ENCODE measurements at regions not wholly inside any gene's neighbourhood (a gene's known extent, or its start where the extent isn't known, plus 50 kb on each side); places are given as distances from the start of the nearest gene placed in this dataset.

- TF ChIP-seq EZH2phosphoT487 (IDR thresholded peaks at IDR 0.05; ENCODE audit: borderline replicate concordance, low read length), result no peak
- TF ChIP-seq CTCF (IDR thresholded peaks at IDR 0.05; ENCODE audit: low read depth, low read length, poor library complexity, severe bottlenecking), result no peak
- Histone ChIP-seq H3K4me1 (ENCODE audit: control insufficient read depth, low read length) (no peaks in the 10 kb centered on the region), H4K20me1 (ENCODE audit: control insufficient read depth, insufficient read depth, low read depth, low read length) (no peaks in the 10 kb centered on the region), H3K9me3 (ENCODE audit: control insufficient read depth, insufficient read depth, low read length) (no peaks in the 10 kb centered on the region), H3K27me3 (ENCODE audit: control insufficient read depth, low read length) (no peaks in the 10 kb centered on the region), H3K9me2 (replicated peaks; ENCODE audit: control insufficient read depth, low read length) (no peaks in the 10 kb centered on the region), H3K27ac (ENCODE audit: low read depth, low read length) (no peak overlapping the region), H3K4me2 (ENCODE audit: low read length) (no peak overlapping the region), H3F3A (ENCODE audit: control insufficient read depth, insufficient read depth) (no peaks in the 10 kb centered on the region), H3K4me3 (ENCODE audit: low read length) (no peak overlapping the region), H3K79me2 (ENCODE audit: control insufficient read depth, low read length) (no peaks in the 10 kb centered on the region), H3K36me3 (ENCODE audit: control insufficient read depth, low read length) (no peaks in the 10 kb centered on the region)
These were observed 90.5 kb upstream of the VGLL2 start for GRCh38 chr6:117174835-117175360.

GRCh38 chr6:117188627-117189201 is 76.6 kb upstream of the VGLL2 start:
- no peaks in the 10 kb centered on the region for H3F3A ChIP-seq (ENCODE audit: control insufficient read depth, insufficient read depth)
- no peaks in the 10 kb centered on the region for H3K9me2 ChIP-seq (replicated peaks; ENCODE audit: control insufficient read depth, low read length)
- H3K27me3 ChIP-seq (ENCODE audit: control insufficient read depth, low read length), result no peaks in the 10 kb centered on the region
- H3K36me3 ChIP-seq (ENCODE audit: control insufficient read depth, low read length), result no peaks in the 10 kb centered on the region
- no peaks in the 10 kb centered on the region for H3K4me1 ChIP-seq (ENCODE audit: control insufficient read depth, low read length)
- H4K20me1 ChIP-seq (ENCODE audit: control insufficient read depth, insufficient read depth, low read depth, low read length), result no peaks in the 10 kb centered on the region
- H3K9me3 ChIP-seq (ENCODE audit: control insufficient read depth, insufficient read depth, low read length), result no peaks in the 10 kb centered on the region
- H3K79me2 ChIP-seq (ENCODE audit: control insufficient read depth, low read length), result no peaks in the 10 kb centered on the region
- no peak overlapping the region for H3K27ac ChIP-seq (ENCODE audit: low read depth, low read length)
- no peak overlapping the region for H3K4me3 ChIP-seq (ENCODE audit: low read length)
- TF ChIP-seq EZH2phosphoT487 (IDR thresholded peaks at IDR 0.05; ENCODE audit: borderline replicate concordance, low read length), result no peak
- peak; percentile 75 for TF ChIP-seq CTCF (IDR thresholded peaks at IDR 0.05; ENCODE audit: low read depth, low read length, poor library complexity, severe bottlenecking)
- H3K4me2 ChIP-seq (ENCODE audit: low read length), result no peak overlapping the region

- no peaks in the 10 kb centered on the region for H3K36me3 ChIP-seq (ENCODE audit: control insufficient read depth, low read length)
- no peaks in the 10 kb centered on the region for H3K9me2 ChIP-seq (replicated peaks; ENCODE audit: control insufficient read depth, low read length)
- no peak overlapping the region for H3K4me2 ChIP-seq (ENCODE audit: low read length)
- H3K4me3 ChIP-seq (ENCODE audit: low read length), result no peak overlapping the region
- H4K20me1 ChIP-seq (ENCODE audit: control insufficient read depth, insufficient read depth, low read depth, low read length), result no peaks in the 10 kb centered on the region
- TF ChIP-seq CTCF (IDR thresholded peaks at IDR 0.05; ENCODE audit: low read depth, low read length, poor library complexity, severe bottlenecking) (no peak), EZH2phosphoT487 (IDR thresholded peaks at IDR 0.05; ENCODE audit: borderline replicate concordance, low read length) (no peak)
- no peaks in the 10 kb centered on the region for H3F3A ChIP-seq (ENCODE audit: control insufficient read depth, insufficient read depth)
- no peaks in the 10 kb centered on the region for H3K4me1 ChIP-seq (ENCODE audit: control insufficient read depth, low read length)
- H3K79me2 ChIP-seq (ENCODE audit: control insufficient read depth, low read length), result no peaks in the 10 kb centered on the region
- H3K27ac ChIP-seq (ENCODE audit: low read depth, low read length), result no peak overlapping the region
- no peaks in the 10 kb centered on the region for H3K27me3 ChIP-seq (ENCODE audit: control insufficient read depth, low read length)
- H3K9me3 ChIP-seq (ENCODE audit: control insufficient read depth, insufficient read depth, low read length), result no peaks in the 10 kb centered on the region
These were observed 74.3 kb upstream of the VGLL2 start for GRCh38 chr6:117191009-117191408.
